ENCODE measurements at regions not wholly inside any gene's neighbourhood (a gene's known extent, or its start where the extent isn't known, plus 50 kb on each side); places are given as distances from the start of the nearest gene placed in this dataset.

DNA sequence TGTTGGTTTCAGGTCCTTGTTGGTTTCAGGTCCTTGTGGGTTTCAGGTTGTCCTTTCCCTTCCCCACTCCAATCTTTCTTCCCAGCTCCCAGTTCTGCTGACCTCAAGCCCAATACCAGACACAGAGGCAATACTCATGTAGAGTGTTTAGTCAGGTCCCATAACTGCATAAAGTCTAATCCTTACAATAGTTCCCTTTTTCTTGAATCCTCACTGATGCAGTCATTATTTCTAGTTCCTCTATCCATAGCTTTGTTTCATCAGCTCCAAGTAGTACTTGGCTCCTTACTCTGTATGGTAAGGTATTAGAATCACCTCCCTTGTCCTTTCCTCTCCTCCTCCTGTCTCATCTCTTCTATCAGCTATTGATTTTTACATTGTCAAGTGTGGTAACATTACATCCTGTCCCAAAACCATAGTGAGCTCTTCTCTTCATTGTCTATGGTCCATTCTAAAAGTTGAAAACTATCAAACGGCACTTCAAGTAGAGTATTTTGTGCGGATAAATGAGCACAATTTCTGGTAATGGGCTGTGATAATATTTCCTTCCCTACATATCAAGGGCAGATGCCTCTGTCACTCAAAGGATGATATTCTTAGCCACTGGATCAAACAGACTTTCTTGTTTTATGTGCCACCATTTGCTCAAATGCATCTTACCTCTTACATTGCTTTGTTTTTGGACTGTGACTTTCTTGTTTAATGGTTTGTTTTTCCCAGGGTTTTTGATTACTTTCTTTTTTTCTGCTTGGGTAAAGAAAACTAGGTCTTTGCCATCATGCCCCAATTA is 57.2 kb upstream of the JDP2 start:
- DNase-seq (ENCODE audit: low read depth in 2 of 2) = no peak

DNA sequence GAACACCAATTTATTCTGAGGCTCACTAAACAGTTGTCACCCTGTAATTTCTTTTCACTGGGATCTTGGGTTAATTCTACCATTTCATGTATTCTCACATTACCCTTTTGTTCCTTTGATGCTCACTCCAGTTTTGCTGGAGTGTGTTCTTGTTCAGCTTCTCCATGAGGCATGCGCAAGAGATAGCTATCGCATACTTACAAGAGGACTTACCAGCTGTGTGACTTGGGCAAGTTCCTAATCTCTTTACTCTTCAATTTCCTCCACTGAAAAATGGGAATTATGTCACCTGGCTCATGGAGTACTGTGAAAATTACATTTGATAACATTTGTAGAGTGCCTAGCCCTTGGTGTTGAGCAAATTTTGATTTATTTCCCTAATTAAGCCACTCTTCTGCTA is 56.5 kb upstream of the JDP2 start:
- DNase-seq (ENCODE audit: low read depth in 2 of 2) = no peak

DNA sequence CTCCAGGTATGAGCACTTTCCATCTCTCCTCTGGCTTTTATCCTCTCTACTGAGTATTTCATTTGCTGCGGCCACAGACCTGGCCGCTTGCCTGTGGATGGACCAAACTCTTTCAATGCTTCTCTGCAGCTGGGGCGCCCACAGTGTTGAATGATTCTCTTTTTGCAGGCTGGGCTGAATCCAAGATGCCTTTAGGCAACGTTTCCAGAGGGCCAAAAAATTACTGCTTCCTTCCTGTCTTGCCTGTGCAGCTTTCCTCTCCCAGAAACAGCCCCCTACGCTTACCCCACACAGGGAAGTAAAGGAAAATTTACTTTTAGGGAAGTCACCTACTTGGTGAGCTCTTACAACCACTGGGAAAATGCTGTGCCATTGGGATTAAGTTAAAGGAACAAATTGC is 55.6 kb upstream of the JDP2 start:
- peak in 1 of 2 donors; percentile 3 for DNase-seq (ENCODE audit: low read depth in 2 of 2)

DNA sequence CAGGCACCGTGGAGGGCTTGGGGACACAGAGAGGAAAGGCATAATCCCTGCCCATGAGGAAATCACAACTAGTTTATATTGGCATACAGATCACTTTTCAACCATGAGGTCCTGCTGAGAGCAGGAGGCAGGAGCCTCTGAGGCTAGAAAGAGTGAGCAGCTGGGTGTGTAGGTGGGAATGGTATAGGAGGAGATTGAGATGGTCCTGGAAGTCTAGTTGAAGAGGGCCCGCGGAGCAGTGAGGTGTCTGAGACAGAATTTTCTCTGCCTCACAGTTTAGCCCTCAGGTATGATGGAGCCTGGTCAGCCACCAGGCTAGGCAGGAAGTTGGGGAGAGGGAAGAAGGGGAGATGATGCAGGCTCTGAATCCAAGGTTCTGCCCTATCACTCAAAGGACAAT is 54.7 kb upstream of the JDP2 start:
- no peak for DNase-seq (ENCODE audit: low read depth in 2 of 2)

DNA sequence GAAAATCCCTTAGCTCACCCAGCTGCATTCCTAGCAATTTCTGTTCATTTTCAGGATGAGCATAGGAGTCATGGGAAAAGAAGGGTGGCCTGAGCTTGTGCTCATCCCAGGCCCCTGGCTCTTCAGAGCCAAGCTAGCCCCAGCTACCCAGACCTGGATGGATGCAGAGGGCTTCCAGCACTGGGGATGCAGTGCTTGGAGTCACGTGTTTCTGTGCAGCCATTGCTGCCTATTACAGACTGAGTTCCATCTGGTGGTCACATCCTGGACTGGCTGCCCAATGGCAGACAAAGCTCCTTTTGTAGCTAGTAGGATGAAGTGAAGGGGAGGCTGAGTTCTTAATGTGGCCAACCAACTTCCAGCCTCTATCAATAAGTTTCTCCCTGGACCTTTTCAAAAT is 54.2 kb upstream of the JDP2 start:
- no peak for DNase-seq (ENCODE audit: low read depth in 2 of 2)

DNA sequence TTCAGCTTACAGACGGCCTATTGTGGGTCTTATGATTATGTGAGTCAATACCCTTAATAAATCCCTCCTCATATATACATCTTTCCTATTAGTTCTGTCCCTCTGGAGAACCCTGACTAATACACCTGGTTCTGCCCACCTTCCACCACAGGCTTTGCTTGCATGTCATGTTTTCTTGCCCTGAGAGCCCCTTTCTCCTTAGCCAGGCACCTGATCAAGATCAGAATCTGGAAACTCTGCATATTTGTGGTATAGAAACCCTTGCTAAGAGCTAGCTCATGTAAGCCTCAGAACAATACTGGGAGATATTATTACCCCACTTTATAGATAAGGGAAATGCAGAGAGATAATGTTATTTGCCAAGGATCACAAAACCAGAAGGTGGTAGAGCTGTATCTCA is 52.9 kb upstream of the JDP2 start:
- DNase-seq (ENCODE audit: low read depth in 2 of 2) = no peak

DNA sequence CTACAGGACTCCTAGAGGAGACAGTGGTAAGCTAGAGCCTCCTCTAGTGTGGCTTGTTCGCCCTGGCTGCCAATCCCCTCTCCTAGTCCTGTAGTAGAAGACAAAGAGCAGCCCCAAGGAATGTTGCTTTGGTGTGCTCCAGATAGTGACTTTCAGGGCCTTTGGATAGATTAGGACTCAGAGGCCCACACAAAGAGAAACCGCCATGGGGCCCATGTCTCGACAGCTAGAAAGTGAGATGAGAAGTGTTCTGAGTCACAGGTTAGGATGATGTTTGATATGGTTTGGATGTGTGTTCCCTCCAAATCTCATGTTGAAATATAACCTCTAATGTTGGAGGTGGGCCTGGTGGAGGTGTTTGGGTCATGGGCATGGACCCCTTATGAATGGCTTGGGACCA is 51.8 kb upstream of the JDP2 start:
- no peak for DNase-seq (ENCODE audit: low read depth in 2 of 2)

Measured in lung microvascular endothelial cell (primary cell).